HG02759 (cell line): ENCODE measurements at regions not wholly inside any gene's neighbourhood (a gene's known extent, or its start where the extent isn't known, plus 50 kb on each side); places are given as distances from the start of the nearest gene placed in this dataset.

ENCODE experiments used
- ATAC-seq: cut with Tn5 transposase; IDR thresholded peaks from one replicate; pipeline ENCODE4 v1.9.1; 2021; ENCODE audit warnings: mild to moderate bottlenecking, moderate library complexity; ENCODE audit not compliant: unreplicated experiment

DNA sequence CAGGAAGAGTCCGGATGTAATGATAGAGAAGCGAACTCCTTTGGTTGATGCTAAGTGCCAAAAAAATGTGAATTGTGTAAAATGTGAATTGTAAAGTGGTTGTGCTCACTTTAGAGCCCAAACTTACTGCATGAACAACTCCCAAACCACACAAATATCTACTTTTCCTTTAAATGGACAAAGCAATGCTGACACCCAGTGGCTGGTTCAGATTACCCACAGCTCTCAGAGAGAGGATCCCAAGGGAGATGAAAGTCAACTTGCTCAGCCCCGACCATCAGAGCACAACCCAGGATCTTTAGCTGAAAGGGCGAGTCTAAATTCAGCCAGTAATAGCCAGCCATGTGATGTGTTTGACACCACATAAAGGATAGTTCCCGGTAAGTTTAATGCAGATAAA lies 133.7 kb downstream of the NMUR2 start:
- ATAC-seq, result no peak

DNA sequence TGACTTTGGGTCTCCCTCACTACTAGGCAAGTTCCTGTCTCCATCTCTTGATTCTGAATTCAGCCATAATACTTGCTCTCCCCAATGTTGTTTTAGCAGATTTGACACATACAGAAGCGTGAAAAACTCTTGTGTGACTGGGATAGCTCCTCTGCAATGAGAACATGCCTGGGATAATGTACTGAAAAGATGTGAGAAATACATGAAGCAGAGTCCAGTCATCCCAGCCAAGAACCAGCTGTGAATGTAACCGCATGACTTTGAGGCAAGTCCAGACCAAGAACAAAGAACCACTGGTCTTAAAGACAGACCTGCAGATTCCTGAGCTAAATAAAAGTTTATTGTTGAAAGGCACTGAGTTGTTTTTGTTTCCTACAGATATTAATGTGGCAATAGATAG lies 135.0 kb downstream of the NMUR2 start:
- no peak for ATAC-seq

DNA sequence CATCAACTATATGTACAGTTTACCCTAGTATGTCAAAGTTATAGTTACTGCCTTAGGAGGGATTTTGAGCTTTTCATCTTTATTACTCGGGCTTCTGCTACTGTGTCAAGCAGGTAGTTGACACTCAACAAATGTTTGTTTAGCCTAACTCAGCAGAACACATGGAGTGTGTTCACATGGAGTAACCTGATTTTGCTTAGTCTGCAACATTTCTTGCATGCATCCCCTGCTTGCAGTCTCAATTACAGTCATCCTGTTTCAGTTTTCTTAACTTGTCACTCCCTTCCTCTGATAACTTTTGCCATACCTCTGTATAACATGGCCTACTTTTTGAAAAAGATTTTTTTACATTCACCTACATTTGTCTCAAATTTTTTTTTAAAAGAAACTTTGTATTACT lies 135.5 kb downstream of the NMUR2 start:
- no peak for ATAC-seq

DNA sequence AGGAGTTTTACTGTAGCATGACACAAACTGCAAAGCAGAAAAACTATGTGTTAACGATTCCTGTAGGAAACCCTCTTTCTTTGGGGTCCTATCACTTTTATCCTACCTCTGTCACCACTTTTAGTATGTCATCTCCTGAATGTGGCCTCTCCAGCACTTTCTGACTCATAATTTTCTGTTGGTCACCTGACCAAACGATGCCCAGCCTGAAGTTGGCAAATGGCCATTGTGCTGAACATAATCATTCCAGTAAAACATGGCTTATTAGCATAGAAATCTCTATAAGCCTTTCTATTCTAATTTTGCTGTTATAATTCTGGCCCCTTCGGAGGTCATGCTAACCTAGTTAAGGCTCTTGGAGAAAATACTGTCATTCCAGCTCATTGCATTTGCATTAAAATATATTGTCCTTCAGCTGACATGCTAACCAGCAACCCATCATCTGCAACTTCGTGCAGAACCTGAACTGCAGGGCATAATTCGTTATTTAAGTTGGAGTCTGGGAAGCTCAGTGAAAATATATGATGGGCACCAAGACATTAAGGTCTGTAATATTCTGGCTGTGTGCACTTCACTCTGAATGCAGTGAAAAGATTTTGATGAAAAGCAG lies 140.3 kb downstream of the NMUR2 start:
- no peak for ATAC-seq

DNA sequence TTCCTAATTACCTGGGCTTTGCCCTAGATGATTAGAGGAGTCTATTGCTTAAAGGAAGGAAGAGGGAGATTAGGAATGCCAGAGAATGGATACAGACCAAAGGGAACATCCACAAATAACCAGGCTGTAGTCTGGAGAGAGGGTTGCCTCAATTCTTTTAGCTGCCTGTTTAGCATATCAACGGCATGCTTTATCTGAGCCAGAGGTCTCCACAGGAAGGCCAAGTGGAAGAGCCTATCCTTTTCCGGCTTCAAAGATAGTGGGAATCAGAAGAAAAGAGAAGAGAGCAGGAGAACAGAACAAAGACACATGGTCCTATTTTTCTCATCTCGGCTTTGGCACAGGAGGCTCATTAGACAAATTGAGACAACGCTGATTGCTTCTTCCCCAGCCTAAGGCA lies 142.4 kb downstream of the NMUR2 start:
- ATAC-seq, result no peak

DNA sequence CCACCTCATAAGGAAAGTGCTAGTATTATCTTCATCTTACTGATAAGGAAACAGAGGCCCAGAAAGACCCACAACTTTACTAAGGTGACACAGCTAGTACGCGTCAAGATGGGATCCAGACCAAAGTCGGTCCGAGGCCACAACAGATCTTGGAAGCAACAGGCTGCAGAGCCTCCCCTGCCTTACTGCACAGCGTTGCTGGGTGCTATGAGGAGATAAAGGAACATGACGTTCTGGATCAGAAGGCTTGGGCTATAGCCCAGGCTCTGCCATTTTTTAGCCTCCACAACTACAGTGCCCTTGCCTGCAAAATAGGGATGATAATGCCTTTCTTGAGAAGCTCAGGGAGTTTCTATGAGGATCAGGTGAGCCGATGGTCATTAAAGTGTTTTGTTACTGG lies 144.1 kb downstream of the NMUR2 start:
- ATAC-seq, result no peak

DNA sequence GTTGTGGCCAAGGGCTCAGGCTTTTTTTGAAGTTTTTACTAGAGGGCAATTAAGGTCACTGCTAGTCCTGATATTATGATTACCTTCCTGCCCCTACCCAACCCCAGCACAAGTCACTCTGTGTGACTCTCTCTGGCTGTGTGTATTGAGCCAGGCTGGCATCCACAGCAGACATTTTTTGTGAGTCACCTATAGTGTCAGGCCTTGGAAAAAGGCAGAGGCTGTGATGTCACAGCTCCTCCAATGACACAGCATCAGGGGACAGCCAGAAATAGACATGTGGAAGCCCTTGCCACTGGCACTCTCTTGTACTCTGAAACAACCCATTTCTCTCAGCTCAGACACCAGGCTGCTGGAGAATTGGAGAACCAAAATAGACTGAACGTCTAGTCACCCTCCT lies 145.4 kb downstream of the NMUR2 start:
- no peak for ATAC-seq

GRCh38 chr5:152256580-152256979 lies 148.5 kb downstream of the NMUR2 start:
- no peak for ATAC-seq

- no peak for ATAC-seq
Observed at GRCh38 chr5:152255411-152255810, 149.7 kb downstream of the NMUR2 start.

DNA sequence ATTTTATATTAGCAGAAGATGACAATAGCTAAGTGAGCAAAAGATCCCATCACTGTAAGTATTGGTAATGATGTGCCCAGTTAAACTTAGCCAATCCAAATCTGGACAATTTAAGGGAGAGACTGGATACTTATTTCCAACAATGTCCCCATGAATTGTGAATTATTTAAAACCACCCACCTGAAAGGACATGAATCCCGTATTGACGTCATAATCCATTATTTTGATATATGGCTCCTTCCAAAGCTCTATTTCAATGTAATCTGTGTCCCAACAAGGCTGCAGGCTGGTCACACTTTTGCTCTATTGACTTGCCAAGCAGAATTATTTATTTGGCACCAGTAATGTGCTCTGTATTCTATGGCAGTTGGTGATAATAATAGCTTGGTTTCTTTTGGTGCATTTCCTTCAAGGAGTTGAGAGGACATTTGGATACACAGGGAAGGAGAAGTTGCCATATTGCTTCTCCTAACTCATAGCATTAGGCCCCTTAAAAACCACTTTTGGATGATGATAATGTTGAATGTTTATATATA lies 157.2 kb downstream of the NMUR2 start:
- ATAC-seq, result no peak

DNA sequence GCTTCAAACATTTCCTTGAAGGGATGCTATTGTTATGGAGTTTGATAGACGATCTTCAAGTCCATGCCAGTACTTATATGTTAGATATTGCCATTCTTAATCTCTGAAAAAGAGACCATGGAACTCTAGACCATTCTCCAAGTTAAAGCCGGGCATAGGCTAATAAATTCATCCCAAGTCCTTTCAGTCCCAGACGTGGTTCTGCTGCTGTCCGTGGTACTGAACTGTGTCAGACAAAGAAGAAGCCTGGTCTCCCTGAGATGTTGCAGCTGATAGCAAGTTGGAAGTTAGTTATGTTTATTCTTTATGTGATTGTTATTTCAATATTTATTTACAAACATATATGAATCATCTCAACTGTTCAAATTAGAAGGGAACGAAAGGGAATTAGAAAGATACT lies 158.7 kb downstream of the NMUR2 start:
- ATAC-seq, result no peak

- ATAC-seq, result no peak
Observed at GRCh38 chr5:152237531-152237930, 167.5 kb downstream of the NMUR2 start.

DNA sequence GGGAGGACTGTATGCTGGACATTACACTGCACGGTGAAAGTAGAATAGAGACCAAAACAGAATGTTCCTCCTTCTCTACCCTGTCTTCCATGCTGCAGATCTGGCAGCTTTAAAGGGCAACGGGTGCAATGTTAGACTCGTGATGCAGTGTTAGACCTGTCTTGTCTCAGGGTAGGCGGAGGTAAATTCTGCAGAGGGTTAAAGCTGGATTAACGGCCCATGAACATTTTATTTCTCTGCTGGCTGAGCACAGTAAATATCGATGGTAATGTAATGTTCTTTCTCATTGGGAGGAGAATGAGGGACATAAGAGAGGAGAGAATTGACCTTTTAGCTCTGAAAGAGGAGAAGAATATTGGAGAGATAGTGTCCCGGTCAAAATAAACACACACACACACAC lies 178.9 kb downstream of the NMUR2 start:
- ATAC-seq, result no peak

DNA sequence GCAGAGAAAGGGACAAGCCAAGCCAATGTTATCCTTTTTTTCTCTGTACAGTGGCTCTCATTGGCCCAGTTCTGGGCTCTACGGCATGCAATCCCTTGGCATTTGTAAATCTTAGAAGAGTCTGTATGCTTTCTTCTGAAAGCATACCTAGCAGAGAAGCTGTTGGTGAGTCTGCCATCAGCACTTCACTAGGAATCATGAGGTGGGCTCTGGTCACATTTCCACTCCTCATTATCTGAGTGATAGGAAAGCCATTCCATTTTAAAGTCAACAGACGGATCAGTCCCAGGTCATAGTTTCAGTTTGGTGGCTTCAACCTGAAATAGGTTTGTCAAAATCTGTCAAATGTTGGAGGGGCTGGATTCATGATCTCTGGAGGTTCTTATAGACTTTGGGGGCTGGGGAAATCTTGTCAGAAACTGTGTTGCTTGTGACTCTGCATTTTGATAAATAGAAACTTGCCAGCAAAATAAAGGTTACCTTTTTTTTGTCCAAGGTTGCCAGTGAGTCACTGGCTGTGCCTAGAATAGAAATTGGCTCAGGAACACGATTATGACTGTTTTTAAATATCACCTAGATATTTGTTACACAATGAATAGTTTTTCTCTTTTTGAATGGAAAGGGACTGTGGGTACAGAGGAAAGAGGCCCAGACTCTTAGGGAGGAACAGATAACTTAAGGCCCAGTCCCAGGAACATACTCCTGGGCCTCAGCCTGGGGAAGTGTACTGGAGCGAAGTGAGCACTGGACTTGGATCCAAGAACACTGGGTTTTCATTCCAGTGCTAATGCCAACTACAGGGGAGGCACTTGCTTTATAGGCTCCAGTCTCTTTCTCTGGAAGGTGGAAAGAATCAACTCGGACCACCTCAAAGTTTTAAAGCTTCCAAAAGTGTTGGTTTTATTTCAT lies 183.1 kb downstream of the NMUR2 start:
- no peak for ATAC-seq

DNA sequence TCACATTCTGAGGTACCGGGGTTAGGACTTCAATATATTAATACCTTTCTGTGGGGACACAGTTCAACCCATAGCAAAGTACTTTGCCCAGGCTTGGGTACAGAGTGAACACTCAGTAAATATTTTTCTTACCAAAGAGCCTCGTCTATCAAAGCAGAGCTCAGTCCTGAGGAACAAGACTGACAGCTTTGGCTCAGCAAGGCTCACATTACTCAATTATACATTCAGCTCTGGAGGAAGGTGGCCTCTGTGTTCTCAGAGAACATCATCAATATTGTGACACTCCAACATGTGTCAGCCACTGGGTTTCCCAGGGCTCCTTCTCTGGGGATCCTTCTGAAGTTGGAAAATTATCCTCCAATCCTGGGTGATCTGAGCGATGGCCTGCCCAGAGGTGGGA lies 186.4 kb downstream of the NMUR2 start:
- no peak for ATAC-seq

GRCh38 chr5:152205804-152206203 lies 199.3 kb downstream of the NMUR2 start:
- ATAC-seq, result no peak

GRCh38 chr5:152202321-152202720 lies 202.8 kb downstream of the NMUR2 start:
- ATAC-seq, result no peak

- ATAC-seq, result no peak
Observed at GRCh38 chr5:152193391-152194107, 211.5 kb downstream of the NMUR2 start.

- ATAC-seq, result no peak
Observed at GRCh38 chr5:152188251-152188650, 216.8 kb downstream of the NMUR2 start.

DNA sequence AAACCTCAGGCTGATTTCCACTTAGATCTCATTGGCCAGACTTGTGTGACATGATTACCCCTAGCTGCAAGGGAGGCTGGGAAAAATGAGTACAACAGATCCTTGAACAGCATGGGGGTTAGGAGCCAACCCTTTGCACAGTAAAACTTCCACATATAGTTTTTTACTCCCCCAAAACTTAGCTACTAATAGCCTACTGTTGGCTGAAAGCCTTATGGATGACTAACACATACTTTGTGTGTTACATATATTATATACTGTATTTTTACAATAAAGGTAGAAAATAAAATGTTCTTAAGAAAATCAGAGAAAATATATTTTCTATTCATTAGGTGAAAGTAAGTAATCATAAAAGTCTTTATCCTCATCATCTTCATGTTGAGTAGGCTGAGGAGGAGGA lies 217.4 kb downstream of the NMUR2 start:
- ATAC-seq, result no peak

- ATAC-seq, result no peak
Observed at GRCh38 chr5:152185547-152186245, 219.4 kb downstream of the NMUR2 start.
